ENCODE measurements at regions not wholly inside any gene's neighbourhood (a gene's known extent, or its start where the extent isn't known, plus 50 kb on each side); places are given as distances from the start of the nearest gene placed in this dataset.
A peak's percentile ranks its signal among the peaks of the same experiment; 100 is the strongest.

DNA sequence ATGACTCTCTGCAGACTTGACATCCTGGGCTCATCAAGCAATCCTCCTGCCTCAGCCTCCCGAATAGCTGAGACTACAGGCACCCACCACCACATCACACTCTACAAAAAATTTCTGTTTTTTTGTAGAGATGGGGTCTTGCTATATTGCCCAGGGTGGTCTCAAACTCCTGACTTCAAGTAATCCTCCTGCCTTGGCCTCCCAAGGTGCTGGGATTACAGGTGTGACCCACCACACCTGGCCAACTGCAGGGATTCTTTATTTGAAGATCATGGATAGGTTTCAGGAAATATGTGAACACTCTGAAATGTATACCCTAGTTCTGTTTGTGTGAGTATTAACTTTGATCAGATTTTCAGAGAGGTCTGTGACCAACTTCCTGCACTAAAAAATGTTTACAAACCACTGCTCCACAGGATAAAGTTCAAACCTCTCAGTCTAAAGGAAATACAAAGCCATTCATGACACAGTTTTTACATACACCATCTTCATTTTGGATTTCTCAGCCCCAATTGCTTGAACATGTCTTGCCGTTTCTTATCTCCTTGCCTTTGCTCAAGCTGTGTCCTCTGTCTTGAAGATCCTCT is 252.3 kb upstream of the FGGY start:
- Histone ChIP-seq H3K4me1 (ENCODE audit: control insufficient read depth, low read depth, low read length) (no peaks in the 10 kb centered on the region), H2BK15ac (replicated peaks; ENCODE audit: low read depth) (no peak overlapping the region), H3K56ac (ENCODE audit: low read length) (no peak overlapping the region), H4K5ac (ENCODE audit: low read length) (no peak overlapping the region), H3K27ac (ENCODE audit: low read depth, low read length) (no peak overlapping the region), H3K79me1 (ENCODE audit: low read length) (no peaks in the 10 kb centered on the region), H4K8ac (ENCODE audit: low read depth, low read length) (no peak overlapping the region), H3K27me3 (ENCODE audit: insufficient read depth, low read length, poor library complexity) (no peaks in the 10 kb centered on the region), H3K9ac (ENCODE audit: low read length) (no peak overlapping the region), H2BK120ac (ENCODE audit: low read depth, low read length) (no peak overlapping the region), H3K23ac (ENCODE audit: low read length) (no peak overlapping the region), H3K4me3 (ENCODE audit: low read length) (no peak overlapping the region), H3K4me2 (ENCODE audit: low read length) (no peak overlapping the region), H3K36me3 (ENCODE audit: control insufficient read depth, insufficient read depth, low read length) (no peaks in the 10 kb centered on the region), H2AK5ac (ENCODE audit: low read length) (no peak overlapping the region), H3K79me2 (ENCODE audit: control insufficient read depth, insufficient read depth, low read length) (no peaks in the 10 kb centered on the region), H3K4ac (ENCODE audit: low read depth, low read length) (no peak overlapping the region), H2BK5ac (ENCODE audit: low read length) (no peak overlapping the region), H3K18ac (ENCODE audit: low read length) (no peak overlapping the region)
- DNase-seq, result no peak
- no CpG with 5 or more reads among the region's 2 CpGs for WGBS (ENCODE audit: extremely low coverage, insufficient coverage, low lambda C conversion rate)

DNA sequence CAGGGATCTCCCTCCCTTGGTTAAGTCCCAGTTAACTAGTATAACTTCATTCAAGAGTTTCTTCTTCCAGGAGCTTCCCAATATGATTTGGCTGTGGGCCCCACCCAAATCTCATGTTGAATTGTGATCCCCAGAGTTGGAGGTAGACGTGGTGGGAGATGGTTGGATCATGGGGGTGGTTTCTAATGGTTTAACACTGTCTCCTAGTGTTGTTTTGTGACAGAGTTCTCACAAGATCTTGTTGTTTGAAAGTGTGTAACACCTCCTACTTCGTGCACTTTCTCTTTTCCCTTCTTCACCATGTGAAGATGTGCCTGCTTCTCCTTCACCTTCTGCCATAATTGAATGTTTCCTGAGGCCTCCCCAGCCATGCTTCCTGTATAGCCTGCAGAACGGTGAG is 251.8 kb upstream of the FGGY start:
- Histone ChIP-seq H4K8ac (ENCODE audit: low read depth, low read length) (no peak overlapping the region), H3K79me1 (ENCODE audit: low read length) (no peaks in the 10 kb centered on the region), H3K9ac (ENCODE audit: low read length) (no peak overlapping the region), H3K27me3 (ENCODE audit: insufficient read depth, low read length, poor library complexity) (no peaks in the 10 kb centered on the region), H3K4me1 (ENCODE audit: control insufficient read depth, low read depth, low read length) (no peaks in the 10 kb centered on the region), H2BK120ac (ENCODE audit: low read depth, low read length) (no peak overlapping the region), H3K4me2 (ENCODE audit: low read length) (no peak overlapping the region), H3K23ac (ENCODE audit: low read length) (no peak overlapping the region), H2AK5ac (ENCODE audit: low read length) (no peak overlapping the region), H2BK5ac (ENCODE audit: low read length) (no peak overlapping the region), H3K18ac (ENCODE audit: low read length) (no peak overlapping the region), H2BK15ac (replicated peaks; ENCODE audit: low read depth) (no peak overlapping the region), H3K36me3 (ENCODE audit: control insufficient read depth, insufficient read depth, low read length) (no peaks in the 10 kb centered on the region), H3K56ac (ENCODE audit: low read length) (no peak overlapping the region), H3K4me3 (ENCODE audit: low read length) (no peak overlapping the region), H4K5ac (ENCODE audit: low read length) (no peak overlapping the region), H3K79me2 (ENCODE audit: control insufficient read depth, insufficient read depth, low read length) (no peaks in the 10 kb centered on the region), H3K27ac (ENCODE audit: low read depth, low read length) (no peak overlapping the region), H3K4ac (ENCODE audit: low read depth, low read length) (no peak overlapping the region)
- WGBS (ENCODE audit: extremely low coverage, insufficient coverage, low lambda C conversion rate), result no CpG with 5 or more reads among the region's 3 CpGs
- DNase-seq, result no peak

DNA sequence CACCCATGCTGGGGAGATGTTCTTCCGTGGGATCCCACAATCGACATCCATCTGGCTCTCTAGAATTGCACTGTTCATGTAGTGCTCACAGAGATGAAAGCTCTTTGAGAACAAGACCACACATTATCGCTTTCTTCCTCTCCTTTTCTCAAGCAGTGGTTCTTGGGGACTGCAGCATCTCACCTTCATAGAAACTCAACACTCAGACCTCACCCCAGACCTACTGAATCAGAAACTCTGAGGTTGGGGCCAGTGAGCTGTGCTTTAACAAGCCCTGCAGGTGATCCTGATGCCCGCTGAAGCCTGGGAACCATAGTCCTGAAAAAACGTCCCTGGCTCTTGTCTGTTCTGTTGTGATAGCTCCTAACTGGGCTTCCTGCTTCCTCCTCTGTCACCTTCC is 251.3 kb upstream of the FGGY start:
- Histone ChIP-seq H3K23ac (ENCODE audit: low read length) (no peak overlapping the region), H4K5ac (ENCODE audit: low read length) (no peak overlapping the region), H3K4ac (ENCODE audit: low read depth, low read length) (no peak overlapping the region), H2BK15ac (replicated peaks; ENCODE audit: low read depth) (no peak overlapping the region), H3K4me3 (ENCODE audit: low read length) (no peak overlapping the region), H3K9ac (ENCODE audit: low read length) (no peak overlapping the region), H3K36me3 (ENCODE audit: control insufficient read depth, insufficient read depth, low read length) (no peaks in the 10 kb centered on the region), H3K79me1 (ENCODE audit: low read length) (no peaks in the 10 kb centered on the region), H3K27ac (ENCODE audit: low read depth, low read length) (no peak overlapping the region), H2AK5ac (ENCODE audit: low read length) (no peak overlapping the region), H3K18ac (ENCODE audit: low read length) (no peak overlapping the region), H3K27me3 (ENCODE audit: insufficient read depth, low read length, poor library complexity) (no peaks in the 10 kb centered on the region), H3K4me2 (ENCODE audit: low read length) (no peak overlapping the region), H3K56ac (ENCODE audit: low read length) (no peak overlapping the region), H2BK120ac (ENCODE audit: low read depth, low read length) (no peak overlapping the region), H3K4me1 (ENCODE audit: control insufficient read depth, low read depth, low read length) (no peaks in the 10 kb centered on the region), H2BK5ac (ENCODE audit: low read length) (no peak overlapping the region), H3K79me2 (ENCODE audit: control insufficient read depth, insufficient read depth, low read length) (no peaks in the 10 kb centered on the region), H4K8ac (ENCODE audit: low read depth, low read length) (no peak overlapping the region)
- WGBS (ENCODE audit: extremely low coverage, insufficient coverage, low lambda C conversion rate), result no CpG with 5 or more reads among the region's 5 CpGs
- DNase-seq, result no peak

DNA sequence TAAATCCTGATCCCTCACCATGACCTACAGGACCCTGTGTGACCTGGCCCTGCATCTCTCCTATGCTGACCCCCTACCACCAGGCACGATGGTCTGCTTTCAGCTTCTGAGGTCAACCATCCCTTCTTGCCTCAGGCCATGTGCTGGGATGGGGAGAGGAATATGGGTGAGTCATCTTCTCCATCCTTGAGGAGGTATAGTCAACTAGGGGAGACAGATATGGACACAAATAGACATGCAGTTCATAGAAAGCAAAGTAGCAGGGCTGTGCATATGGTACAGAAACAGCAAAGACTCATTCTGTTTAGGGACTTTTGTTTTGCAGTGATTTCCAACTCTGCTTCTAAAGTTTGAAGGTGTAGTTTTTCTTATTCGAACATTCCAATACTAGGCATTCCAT is 250.8 kb upstream of the FGGY start:
- Histone ChIP-seq H3K4me2 (ENCODE audit: low read length) (no peak overlapping the region), H2AK5ac (ENCODE audit: low read length) (no peak overlapping the region), H2BK15ac (replicated peaks; ENCODE audit: low read depth) (no peak overlapping the region), H3K9ac (ENCODE audit: low read length) (no peak overlapping the region), H2BK120ac (ENCODE audit: low read depth, low read length) (no peak overlapping the region), H3K4me1 (ENCODE audit: control insufficient read depth, low read depth, low read length) (no peaks in the 10 kb centered on the region), H3K4me3 (ENCODE audit: low read length) (no peak overlapping the region), H3K18ac (ENCODE audit: low read length) (no peak overlapping the region), H4K8ac (ENCODE audit: low read depth, low read length) (no peak overlapping the region), H4K5ac (ENCODE audit: low read length) (no peak overlapping the region), H2BK5ac (ENCODE audit: low read length) (no peak overlapping the region), H3K79me2 (ENCODE audit: control insufficient read depth, insufficient read depth, low read length) (no peaks in the 10 kb centered on the region), H3K27ac (ENCODE audit: low read depth, low read length) (no peak overlapping the region), H3K4ac (ENCODE audit: low read depth, low read length) (no peak overlapping the region), H3K27me3 (ENCODE audit: insufficient read depth, low read length, poor library complexity) (no peaks in the 10 kb centered on the region), H3K36me3 (ENCODE audit: control insufficient read depth, insufficient read depth, low read length) (no peaks in the 10 kb centered on the region), H3K56ac (ENCODE audit: low read length) (no peak overlapping the region), H3K79me1 (ENCODE audit: low read length) (no peaks in the 10 kb centered on the region), H3K23ac (ENCODE audit: low read length) (no peak overlapping the region)
- DNase-seq, result no peak
- no CpG with 5 or more reads among the region's 2 CpGs for WGBS (ENCODE audit: extremely low coverage, insufficient coverage, low lambda C conversion rate)

DNA sequence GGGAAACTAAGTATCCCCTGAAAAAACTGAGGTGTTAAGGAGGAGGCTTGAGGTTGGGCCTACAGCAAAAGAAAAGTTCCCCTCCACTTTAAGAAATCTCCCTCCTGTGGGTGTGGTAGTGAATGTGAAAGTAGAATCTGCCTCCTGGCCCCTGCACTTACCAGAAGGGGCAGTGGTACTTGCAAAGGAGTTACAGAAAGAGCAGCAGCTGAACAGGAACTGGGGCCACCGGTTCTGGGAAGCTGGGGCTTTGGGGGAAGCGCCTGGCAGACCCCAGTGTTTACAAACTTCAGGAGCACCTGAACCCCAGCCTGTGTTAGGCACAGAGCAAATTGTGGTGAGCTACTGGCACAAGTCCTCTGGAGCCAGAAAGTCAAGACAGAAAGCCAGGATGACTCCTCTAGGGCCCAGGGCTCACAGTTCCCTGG is 250.2 kb upstream of the FGGY start:
- Histone ChIP-seq H2BK15ac (replicated peaks; ENCODE audit: low read depth) (no peak overlapping the region), H3K4me3 (ENCODE audit: low read length) (no peak overlapping the region), H3K36me3 (ENCODE audit: control insufficient read depth, insufficient read depth, low read length) (no peaks in the 10 kb centered on the region), H3K27ac (ENCODE audit: low read depth, low read length) (no peak overlapping the region), H2BK5ac (ENCODE audit: low read length) (no peak overlapping the region), H3K56ac (ENCODE audit: low read length) (no peak overlapping the region), H3K79me1 (ENCODE audit: low read length) (no peaks in the 10 kb centered on the region), H3K9ac (ENCODE audit: low read length) (no peak overlapping the region), H3K27me3 (ENCODE audit: insufficient read depth, low read length, poor library complexity) (no peaks in the 10 kb centered on the region), H3K4me2 (ENCODE audit: low read length) (no peak overlapping the region), H3K23ac (ENCODE audit: low read length) (no peak overlapping the region), H2BK120ac (ENCODE audit: low read depth, low read length) (no peak overlapping the region), H3K4ac (ENCODE audit: low read depth, low read length) (no peak overlapping the region), H4K8ac (ENCODE audit: low read depth, low read length) (no peak overlapping the region), H4K5ac (ENCODE audit: low read length) (no peak overlapping the region), H3K4me1 (ENCODE audit: control insufficient read depth, low read depth, low read length) (no peaks in the 10 kb centered on the region), H3K79me2 (ENCODE audit: control insufficient read depth, insufficient read depth, low read length) (no peaks in the 10 kb centered on the region), H2AK5ac (ENCODE audit: low read length) (no peak overlapping the region), H3K18ac (ENCODE audit: low read length) (no peak overlapping the region)
- DNase-seq, result peak; percentile 19
- no CpG with 5 or more reads among the region's 2 CpGs for WGBS (ENCODE audit: extremely low coverage, insufficient coverage, low lambda C conversion rate)

DNA sequence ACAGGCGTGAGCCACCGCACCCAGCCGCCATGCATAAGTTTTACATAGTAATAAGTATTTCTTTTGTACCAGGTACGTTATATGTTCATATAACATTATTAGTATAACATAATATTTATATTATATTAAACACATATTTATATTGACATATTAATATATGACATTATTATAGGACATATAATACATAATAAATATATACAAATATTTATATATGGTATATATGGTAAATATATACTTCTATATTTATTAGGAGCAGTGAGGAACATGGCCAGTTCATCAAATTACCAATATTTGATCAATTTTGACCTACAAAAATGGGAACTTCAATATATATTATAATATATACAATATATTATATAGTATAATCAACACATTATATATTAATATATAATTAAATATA is 245.9 kb upstream of the FGGY start:
- Histone ChIP-seq H3K4me2 (ENCODE audit: low read length) (no peak overlapping the region), H3K27ac (ENCODE audit: low read depth, low read length) (no peak overlapping the region), H3K79me1 (ENCODE audit: low read length) (no peaks in the 10 kb centered on the region), H3K4me1 (ENCODE audit: control insufficient read depth, low read depth, low read length) (no peaks in the 10 kb centered on the region), H3K79me2 (ENCODE audit: control insufficient read depth, insufficient read depth, low read length) (no peaks in the 10 kb centered on the region), H4K5ac (ENCODE audit: low read length) (no peak overlapping the region), H3K56ac (ENCODE audit: low read length) (no peak overlapping the region), H3K18ac (ENCODE audit: low read length) (no peak overlapping the region), H3K4me3 (ENCODE audit: low read length) (no peak overlapping the region), H2AK5ac (ENCODE audit: low read length) (no peak overlapping the region), H4K8ac (ENCODE audit: low read depth, low read length) (no peak overlapping the region), H2BK5ac (ENCODE audit: low read length) (no peak overlapping the region), H3K9ac (ENCODE audit: low read length) (no peak overlapping the region), H3K23ac (ENCODE audit: low read length) (no peak overlapping the region), H2BK120ac (ENCODE audit: low read depth, low read length) (no peak overlapping the region), H3K36me3 (ENCODE audit: control insufficient read depth, insufficient read depth, low read length) (no peaks in the 10 kb centered on the region), H3K4ac (ENCODE audit: low read depth, low read length) (no peak overlapping the region), H2BK15ac (replicated peaks; ENCODE audit: low read depth) (no peak overlapping the region), H3K27me3 (ENCODE audit: insufficient read depth, low read length, poor library complexity) (no peaks in the 10 kb centered on the region)
- no CpG with 5 or more reads among the region's 4 CpGs for WGBS (ENCODE audit: extremely low coverage, insufficient coverage, low lambda C conversion rate)
- no peak for DNase-seq

Data from mesendoderm (in vitro differentiated cells).